HCT116 (cell line): ENCODE measurements at regions not wholly inside any gene's neighbourhood (a gene's known extent, or its start where the extent isn't known, plus 50 kb on each side); places are given as distances from the start of the nearest gene placed in this dataset.

Source experiments
- ATAC-seq: fragments of 200-7000 bp; cut with Tn5 transposase; 2 replicates; pipeline ENCODE4 v1.9.1; 2020; ENCODE audit warnings: mild to moderate bottlenecking, moderate library complexity
- BruUV-seq: library from RNA; stranded (reverse); fragments of 400-500 nt; replicated peaks from 2 replicates; lab custom pipeline; 2021; lab: Mats Ljungman, UMichigan
- CTCF ChIA-PET: fragments of 300-600 bp; sonication (Branson Sonifier 250); formaldehyde crosslinking; loops from one replicate; lab custom pipeline; 2021; ENCODE audit warnings: antibody characterized with exemption; lab: Charles Lee
- POLR2A ChIA-PET: fragments of 300-600, 350-600 bp; sonication (Branson Sonifier 250); formaldehyde crosslinking; loops from one replicate; lab custom pipeline; 2021; ENCODE audit warnings: antibody characterized with exemption; lab: Charles Lee
- RAD21 ChIA-PET, 2 experiments: fragments of 300-600 bp; sonication (Branson Sonifier 250); formaldehyde crosslinking; loops; one replicate each; lab custom pipeline; 2023; ENCODE audit warnings: low total read pairs in 2 of 2; ENCODE audit not compliant: uncharacterized antibody in 2 of 2, unreplicated experiment in 2 of 2, low non-redundant PET in 1 of 2; lab: Charles Lee
- DNase-seq: peaks from one replicate; pipeline ENCODE4 v3.0.0-alpha.2; 2010; ENCODE audit warnings: low read depth, low spot score
- H2AFZ ChIP-seq: fragments of 200-600 bp; shearing (Covaris generic), sonication (generic); 2 replicates; pipeline ENCODE4 v1.6.1; 2017; ENCODE audit warnings: low read depth, mixed run types, mixed read lengths, antibody characterized with exemption, low read length; ENCODE audit not compliant: poor library complexity, severe bottlenecking
- H3K27ac ChIP-seq: 2 replicates; pipeline ENCODE4 v1.5.1; 2012; ENCODE audit warnings: low read depth, low read length
- H3K27me3 ChIP-seq: fragments of 200-600 bp; sonication (generic); 2 replicates; pipeline ENCODE4 v1.6.1; 2016; ENCODE audit warnings: mixed run types, low read length, mixed read lengths; ENCODE audit not compliant: insufficient read depth
- H3K36me3 ChIP-seq, 2 experiments: fragments of 200-500 bp in 1 of 2; fragments of 200-600 bp in 1 of 2; sonication (Bioruptor generic) in 1 of 2; sonication (generic) in 1 of 2; 2 replicates each; pipeline versions ENCODE4 v1.5.1 to v1.6.1; 2014 to 2016; ENCODE audit warnings: low read length in 2 of 2, inconsistent platforms in 1 of 2, mixed read lengths in 1 of 2, mixed run types in 1 of 2; ENCODE audit not compliant: insufficient read depth in 2 of 2, control insufficient read depth in 1 of 2
- H3K4me1 ChIP-seq, 2 experiments: fragments of 200-600 bp in 1 of 2; sonication (generic) in 1 of 2; 2 replicates each; pipeline versions ENCODE4 v1.5.1 to v1.6.1; 2012 to 2017; ENCODE audit warnings: low read length in 2 of 2, inconsistent platforms in 1 of 2, mild to moderate bottlenecking in 1 of 2, mixed read lengths in 1 of 2, mixed run types in 1 of 2, moderate library complexity in 1 of 2; ENCODE audit not compliant: insufficient read depth in 2 of 2, control insufficient read depth in 1 of 2
- H3K4me2 ChIP-seq: fragments of 200-600 bp; sonication (generic); 2 replicates; pipeline ENCODE4 v1.6.1; 2017; ENCODE audit warnings: mixed run types, low read length, mixed read lengths
- H3K4me3 ChIP-seq, 2 experiments: fragments of 200-600 bp in 1 of 2; sonication (generic) in 1 of 2; replicated peaks in 1 of 2; 2 replicates each; pipeline ENCODE4 v1.5.1; 2011 to 2016; ENCODE audit warnings: low read length in 2 of 2, control low read depth in 1 of 2, low read depth in 1 of 2, mild to moderate bottlenecking in 1 of 2, mixed read lengths in 1 of 2, mixed run types in 1 of 2
- H3K79me2 ChIP-seq: fragments of 200-600 bp; sonication (generic); 2 replicates; pipeline ENCODE4 v1.6.1; 2017; ENCODE audit warnings: mild to moderate bottlenecking, mixed run types, low read length, moderate library complexity, mixed read lengths; ENCODE audit not compliant: insufficient read depth
- H3K9ac ChIP-seq: fragments of 200-600 bp; sonication (generic); 2 replicates; pipeline ENCODE4 v1.6.1; 2016; ENCODE audit warnings: low read length, mixed read lengths
- H3K9me2 ChIP-seq: fragments of 200-600 bp; sonication (generic), shearing (Covaris generic); 2 replicates; pipeline ENCODE4 v1.6.1; 2017; ENCODE audit warnings: mixed run types, mild to moderate bottlenecking, moderate library complexity; ENCODE audit not compliant: insufficient read depth
- H3K9me3 ChIP-seq, 2 experiments: fragments of 200-500 bp in 1 of 2; fragments of 200-600 bp in 1 of 2; sonication (Bioruptor generic) in 1 of 2; sonication (generic) in 1 of 2; 2 replicates each; pipeline ENCODE4 v1.6.1; 2014 to 2017; ENCODE audit warnings: low read length in 2 of 2, mixed read lengths in 2 of 2, inconsistent platforms in 1 of 2, low read depth in 1 of 2, mild to moderate bottlenecking in 1 of 2, mixed run types in 1 of 2, moderate library complexity in 1 of 2; ENCODE audit not compliant: control insufficient read depth in 1 of 2, insufficient read depth in 1 of 2
- H4K20me1 ChIP-seq: fragments of 200-600 bp; sonication (generic), shearing (Covaris generic); 2 replicates; pipeline ENCODE4 v1.6.1; 2017; ENCODE audit warnings: mixed run types, mild to moderate bottlenecking, moderate library complexity; ENCODE audit not compliant: insufficient read depth
- CBX3 ChIP-seq: IDR thresholded peaks from 2 replicates; pipeline ENCODE4 v1.6.1; 2012; ENCODE audit warnings: low read depth
- CTCF ChIP-seq, 3 experiments: fragments of 200-600 bp in 1 of 3; sonication (generic) in 1 of 3; IDR thresholded peaks in 2 of 3; conservative IDR thresholded peaks in 1 of 3; 2 replicates each; pipeline ENCODE4 v1.5.1; 2012 to 2017; ENCODE audit warnings: low read depth in 2 of 3, low read length in 2 of 3, antibody characterized with exemption in 1 of 3, borderline replicate concordance in 1 of 3, control low read depth in 1 of 3, mild to moderate bottlenecking in 1 of 3, mixed read lengths in 1 of 3, mixed run types in 1 of 3, moderate library complexity in 1 of 3; ENCODE audit not compliant: insufficient read depth in 1 of 3
- EGR1 ChIP-seq: IDR thresholded peaks from 2 replicates; pipeline ENCODE4 v1.6.1; 2012; ENCODE audit warnings: low read depth
- EZH2 ChIP-seq: fragments of 200-600 bp; sonication (generic); IDR thresholded peaks from 2 replicates; pipeline ENCODE4 v1.6.1; 2017; ENCODE audit warnings: antibody characterized with exemption, mixed run types
- EZH2phosphoT487 ChIP-seq: fragments of 200-600 bp; IDR thresholded peaks from 2 replicates; pipeline ENCODE4 v1.6.1; 2018; ENCODE audit warnings: antibody characterized with exemption, borderline replicate concordance
- FOSL1 ChIP-seq: IDR thresholded peaks from 2 replicates; pipeline ENCODE4 v1.6.1; 2012; ENCODE audit warnings: low read depth
- JUND ChIP-seq: IDR thresholded peaks from 2 replicates; pipeline ENCODE4 v1.6.1; 2012
- MAX ChIP-seq: IDR thresholded peaks from 2 replicates; pipeline ENCODE4 v1.6.1; 2012
- POLR2A ChIP-seq: IDR thresholded peaks from 2 replicates; pipeline ENCODE4 v1.7.0; 2011; ENCODE audit warnings: borderline replicate concordance; ENCODE audit not compliant: insufficient read depth, insufficient read length; ENCODE audit errors: extremely low read depth
- RAD21 ChIP-seq: IDR thresholded peaks from 2 replicates; pipeline ENCODE4 v1.6.1; 2012; ENCODE audit warnings: low read depth, mild to moderate bottlenecking
- SIN3A ChIP-seq: IDR thresholded peaks from 2 replicates; pipeline ENCODE4 v1.6.1; 2012; ENCODE audit warnings: low read depth
- SP1 ChIP-seq: IDR thresholded peaks from 2 replicates; pipeline ENCODE4 v1.6.1; 2012; ENCODE audit warnings: low read depth
- SRF ChIP-seq: IDR thresholded peaks from 2 replicates; pipeline ENCODE4 v1.6.1; 2012; ENCODE audit warnings: low read depth
- YY1 ChIP-seq: IDR thresholded peaks from 2 replicates; pipeline ENCODE4 v1.6.1; 2011; ENCODE audit warnings: low read length, low read depth, moderate library complexity, mild to moderate bottlenecking; ENCODE audit not compliant: insufficient replicate concordance; ENCODE audit errors: extremely low read depth
- ZBTB33 ChIP-seq: IDR thresholded peaks from 2 replicates; pipeline ENCODE4 v1.6.1; 2011; ENCODE audit warnings: mild to moderate bottlenecking, low read length, moderate library complexity; ENCODE audit not compliant: insufficient replicate concordance; ENCODE audit errors: extremely low read depth
- ZFX ChIP-seq: fragments of 450-650 bp; IDR thresholded peaks from 2 replicates; pipeline ENCODE4 v1.6.1; 2017
- ZNF274 ChIP-seq: fragments of 200-500 bp; sonication (Bioruptor generic); IDR thresholded peaks from 2 replicates; pipeline ENCODE4 v1.6.1; 2014; ENCODE audit warnings: mild to moderate bottlenecking, low read depth, low read length, inconsistent platforms
- intact Hi-C: fragments of 100-400 bp; cut with micrococcal nuclease; formaldehyde crosslinking; loops from 2 replicates; pipeline ENCODE4 v1.10.0; 2022

GRCh38 chr10:33453081-33454025, 118.9 kb upstream of the NRP1 start:
- H3K4me2 ChIP-seq = no peak overlapping the region

More at GRCh38 chr10:33453081-33454025, 118.9 kb upstream of the NRP1 start:
- no TSS peak for BruUV-seq
- no peak overlapping the region for H3K4me3 ChIP-seq
- H3K9me3 ChIP-seq = no peaks in the 10 kb centered on the region
- RAD21 ChIA-PET = no interaction called here
- TF ChIP-seq JUND = no peak
- no peak for TF ChIP-seq ZNF274
- TF ChIP-seq EGR1 = no peak
- no peak for TF ChIP-seq EZH2phosphoT487
- no peak for TF ChIP-seq CBX3
- no peak for TF ChIP-seq YY1
- no peak for TF ChIP-seq EZH2
- no peak for TF ChIP-seq SP1
- no peak for TF ChIP-seq POLR2A
- no peak for TF ChIP-seq MAX
- no peak for TF ChIP-seq ZBTB33
- no peak for TF ChIP-seq SRF
- TF ChIP-seq ZFX = no peak
- TF ChIP-seq FOSL1 = no peak
- no peak for TF ChIP-seq CTCF (IDR thresholded peaks at IDR 0.05 in 2 of 3, conservative IDR thresholded peaks at IDR 0.05 in 1 of 3; ENCODE audit: borderline replicate concordance in 1 of 3, insufficient read depth in 1 of 3, low read depth in 2 of 3, low read length in 2 of 3)
- no peak for TF ChIP-seq SIN3A
- no peak for TF ChIP-seq RAD21
- no peak for DNase-seq
- POLR2A ChIA-PET = no interaction called here
- H3K27ac ChIP-seq = no peak overlapping the region
- no peak for ATAC-seq
- H3K9ac ChIP-seq = no peak overlapping the region
- no peaks in the 10 kb centered on the region for H3K9me2 ChIP-seq
- no peaks in the 10 kb centered on the region for H3K36me3 ChIP-seq
- no peaks in the 10 kb centered on the region for H3K79me2 ChIP-seq
- no peaks in the 10 kb centered on the region for H3K27me3 ChIP-seq
- CTCF ChIA-PET = no interaction called here
- H3K4me1 ChIP-seq = no peaks in the 10 kb centered on the region
- H4K20me1 ChIP-seq = no peaks in the 10 kb centered on the region
- intact Hi-C loops = no loop called here
- no peak overlapping the region for H2AFZ ChIP-seq
